ENCODE measurements at regions not wholly inside any gene's neighbourhood (a gene's known extent, or its start where the extent isn't known, plus 50 kb on each side); places are given as distances from the start of the nearest gene placed in this dataset.
A peak's percentile ranks its signal among the peaks of the same experiment; 100 is the strongest.

DNA sequence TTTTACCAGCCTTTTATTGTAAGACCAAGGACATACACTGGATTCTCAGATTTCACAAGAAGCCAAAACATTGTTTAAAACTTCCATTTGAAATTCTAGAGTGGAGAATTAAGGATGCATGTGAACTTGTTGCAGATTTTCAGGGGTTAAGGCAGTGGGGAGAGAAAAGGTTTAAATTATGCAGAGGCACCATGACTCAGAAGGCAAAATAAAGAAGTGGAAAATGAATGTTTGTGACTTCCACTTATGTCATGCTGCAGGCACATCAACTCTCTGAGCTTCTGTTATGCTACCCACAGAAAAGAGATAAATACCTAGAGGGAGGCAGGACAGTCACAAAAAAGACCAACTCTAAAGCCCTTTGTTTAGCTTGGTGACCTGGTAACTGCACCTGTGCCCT lies 84.4 kb upstream of the BET1 start:
- no peak overlapping the region for H2AFZ ChIP-seq (ENCODE audit: low read depth, low read length)
- Mint-ChIP-seq H3K27ac (ENCODE audit: unreplicated experiment) (no peak overlapping the region), H3K4me1 (ENCODE audit: low read depth, unreplicated experiment) (peaks cover 19% of the 10 kb centered on the region), H3K4me3 (ENCODE audit: unreplicated experiment) (no peak overlapping the region), H3K9me3 (ENCODE audit: unreplicated experiment) (no peaks in the 10 kb centered on the region), H3K36me3 (ENCODE audit: low read depth, unreplicated experiment) (no peaks in the 10 kb centered on the region), H3K27me3 (ENCODE audit: low read depth, unreplicated experiment) (no peaks in the 10 kb centered on the region)
- H3K27me3 ChIP-seq (ENCODE audit: insufficient read depth, low read length) = no peaks in the 10 kb centered on the region
- no peak overlapping the region for H3K9ac ChIP-seq (ENCODE audit: low read length)
- peaks cover 10% of the 10 kb centered on the region for H3K4me1 ChIP-seq (ENCODE audit: insufficient read depth, low read length)
- FAIRE-seq = peak; percentile 84
- H3K4me2 ChIP-seq (ENCODE audit: low read length) = peak overlapping the region; percentile 79
- H3K27ac ChIP-seq (ENCODE audit: low read depth, low read length) = no peak overlapping the region
- DNase-seq (ENCODE audit: low read depth) = peak; percentile 49
- H3K79me2 ChIP-seq (ENCODE audit: insufficient read depth, low read length) = no peaks in the 10 kb centered on the region
- TF ChIP-seq EZH2 (IDR thresholded peaks at IDR 0.05; ENCODE audit: insufficient read depth, low read length) = no peak
- TF ChIP-seq, protein P1, sequence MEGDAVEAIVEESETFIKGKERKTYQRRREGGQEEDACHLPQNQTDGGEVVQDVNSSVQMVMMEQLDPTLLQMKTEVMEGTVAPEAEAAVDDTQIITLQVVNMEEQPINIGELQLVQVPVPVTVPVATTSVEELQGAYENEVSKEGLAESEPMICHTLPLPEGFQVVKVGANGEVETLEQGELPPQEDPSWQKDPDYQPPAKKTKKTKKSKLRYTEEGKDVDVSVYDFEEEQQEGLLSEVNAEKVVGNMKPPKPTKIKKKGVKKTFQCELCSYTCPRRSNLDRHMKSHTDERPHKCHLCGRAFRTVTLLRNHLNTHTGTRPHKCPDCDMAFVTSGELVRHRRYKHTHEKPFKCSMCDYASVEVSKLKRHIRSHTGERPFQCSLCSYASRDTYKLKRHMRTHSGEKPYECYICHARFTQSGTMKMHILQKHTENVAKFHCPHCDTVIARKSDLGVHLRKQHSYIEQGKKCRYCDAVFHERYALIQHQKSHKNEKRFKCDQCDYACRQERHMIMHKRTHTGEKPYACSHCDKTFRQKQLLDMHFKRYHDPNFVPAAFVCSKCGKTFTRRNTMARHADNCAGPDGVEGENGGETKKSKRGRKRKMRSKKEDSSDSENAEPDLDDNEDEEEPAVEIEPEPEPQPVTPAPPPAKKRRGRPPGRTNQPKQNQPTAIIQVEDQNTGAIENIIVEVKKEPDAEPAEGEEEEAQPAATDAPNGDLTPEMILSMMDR (IDR thresholded peaks at IDR 0.05; ENCODE audit: insufficient read depth, low read depth, low read length) = no peak
- H4K20me1 ChIP-seq (ENCODE audit: insufficient read depth, low read length) = no peaks in the 10 kb centered on the region
- H3K4me3 ChIP-seq (ENCODE audit: insufficient read depth, low read depth, low read length) = no peak overlapping the region
- no peaks in the 10 kb centered on the region for H3K36me3 ChIP-seq (ENCODE audit: insufficient read depth, low read length)
- no peaks in the 10 kb centered on the region for H3K9me3 ChIP-seq (ENCODE audit: insufficient read depth, low read depth, low read length)

DNA sequence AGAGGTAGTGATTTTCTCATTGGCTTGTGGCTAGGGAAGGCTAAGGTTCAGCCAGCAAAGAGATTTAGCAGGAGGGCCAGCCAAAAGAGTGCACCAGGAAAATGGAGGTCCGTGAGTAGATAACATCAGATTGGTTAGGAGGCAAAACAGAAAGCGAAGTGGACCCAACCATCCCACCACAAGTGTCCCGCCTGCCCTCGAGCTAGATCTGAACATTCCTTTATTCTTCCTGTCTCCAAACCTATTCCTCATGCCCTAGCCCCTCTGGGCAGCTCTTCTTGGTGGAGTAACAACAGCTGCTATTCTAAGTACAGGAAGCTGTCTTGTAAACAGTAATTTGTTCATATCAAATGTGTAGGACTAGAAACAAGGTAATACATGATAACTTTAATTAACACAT lies 85.7 kb upstream of the BET1 start:
- peaks cover 10% of the 10 kb centered on the region for H3K4me1 ChIP-seq (ENCODE audit: insufficient read depth, low read length)
- H3K27ac ChIP-seq (ENCODE audit: low read depth, low read length) = no peak overlapping the region
- H3K9ac ChIP-seq (ENCODE audit: low read length) = no peak overlapping the region
- no peaks in the 10 kb centered on the region for H3K9me3 Mint-ChIP-seq (ENCODE audit: unreplicated experiment)
- no peak overlapping the region for H3K4me3 ChIP-seq (ENCODE audit: insufficient read depth, low read depth, low read length)
- no peak overlapping the region for H2AFZ ChIP-seq (ENCODE audit: low read depth, low read length)
- H3K4me3 Mint-ChIP-seq (ENCODE audit: unreplicated experiment) = no peak overlapping the region
- H3K27me3 Mint-ChIP-seq (ENCODE audit: low read depth, unreplicated experiment) = no peaks in the 10 kb centered on the region
- H3K79me2 ChIP-seq (ENCODE audit: insufficient read depth, low read length) = no peaks in the 10 kb centered on the region
- DNase-seq (ENCODE audit: low read depth) (no peak), FAIRE-seq (no peak)
- no peaks in the 10 kb centered on the region for H3K27me3 ChIP-seq (ENCODE audit: insufficient read depth, low read length)
- no peaks in the 10 kb centered on the region for H3K36me3 ChIP-seq (ENCODE audit: insufficient read depth, low read length)
- no peak for TF ChIP-seq EZH2 (IDR thresholded peaks at IDR 0.05; ENCODE audit: insufficient read depth, low read length)
- TF ChIP-seq, protein P1 (IDR thresholded peaks at IDR 0.05; ENCODE audit: insufficient read depth, low read depth, low read length) = no peak
- no peaks in the 10 kb centered on the region for H4K20me1 ChIP-seq (ENCODE audit: insufficient read depth, low read length)
- no peaks in the 10 kb centered on the region for H3K9me3 ChIP-seq (ENCODE audit: insufficient read depth, low read depth, low read length)
- H3K4me1 Mint-ChIP-seq (ENCODE audit: low read depth, unreplicated experiment) = peaks cover 19% of the 10 kb centered on the region
- H3K27ac Mint-ChIP-seq (ENCODE audit: unreplicated experiment) = no peak overlapping the region
- no peak overlapping the region for H3K4me2 ChIP-seq (ENCODE audit: low read length)
- no peaks in the 10 kb centered on the region for H3K36me3 Mint-ChIP-seq (ENCODE audit: low read depth, unreplicated experiment)

DNA sequence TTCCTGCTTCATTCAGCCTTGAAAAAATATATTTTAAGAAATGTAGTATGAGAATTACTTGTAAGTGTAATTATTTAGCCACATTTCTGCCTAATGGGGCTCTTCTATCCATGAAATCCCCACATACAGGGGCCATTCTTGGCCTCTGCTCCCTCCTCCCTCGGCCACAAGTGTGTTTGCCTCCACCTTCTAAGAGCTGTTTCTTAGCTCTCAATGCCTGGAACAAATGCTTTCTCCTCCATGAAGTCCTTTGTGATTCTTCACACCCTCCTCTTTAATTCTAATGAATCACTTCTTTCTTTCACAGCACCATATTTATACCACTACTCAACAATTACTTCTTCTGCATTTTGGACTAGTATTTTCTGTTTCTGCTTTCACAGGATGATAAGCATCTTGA lies 88.8 kb upstream of the BET1 start:
- no peak overlapping the region for H2AFZ ChIP-seq (ENCODE audit: low read depth, low read length)
- no peak overlapping the region for H3K4me3 ChIP-seq (ENCODE audit: insufficient read depth, low read depth, low read length)
- Mint-ChIP-seq H3K4me1 (ENCODE audit: low read depth, unreplicated experiment) (peaks cover 14% of the 10 kb centered on the region), H3K27me3 (ENCODE audit: low read depth, unreplicated experiment) (no peaks in the 10 kb centered on the region), H3K27ac (ENCODE audit: unreplicated experiment) (no peak overlapping the region), H3K36me3 (ENCODE audit: low read depth, unreplicated experiment) (no peaks in the 10 kb centered on the region), H3K4me3 (ENCODE audit: unreplicated experiment) (no peak overlapping the region), H3K9me3 (ENCODE audit: unreplicated experiment) (no peaks in the 10 kb centered on the region)
- H3K79me2 ChIP-seq (ENCODE audit: insufficient read depth, low read length) = no peaks in the 10 kb centered on the region
- H3K27ac ChIP-seq (ENCODE audit: low read depth, low read length) = no peak overlapping the region
- no peak overlapping the region for H3K9ac ChIP-seq (ENCODE audit: low read length)
- H3K36me3 ChIP-seq (ENCODE audit: insufficient read depth, low read length) = no peaks in the 10 kb centered on the region
- DNase-seq (ENCODE audit: low read depth) (no peak), FAIRE-seq (no peak)
- H3K4me1 ChIP-seq (ENCODE audit: insufficient read depth, low read length) = peaks cover 9% of the 10 kb centered on the region
- H3K27me3 ChIP-seq (ENCODE audit: insufficient read depth, low read length) = no peaks in the 10 kb centered on the region
- TF ChIP-seq EZH2 (IDR thresholded peaks at IDR 0.05; ENCODE audit: insufficient read depth, low read length) = no peak
- TF ChIP-seq, protein P1 (IDR thresholded peaks at IDR 0.05; ENCODE audit: insufficient read depth, low read depth, low read length) = no peak
- no peaks in the 10 kb centered on the region for H3K9me3 ChIP-seq (ENCODE audit: insufficient read depth, low read depth, low read length)
- no peaks in the 10 kb centered on the region for H4K20me1 ChIP-seq (ENCODE audit: insufficient read depth, low read length)
- H3K4me2 ChIP-seq (ENCODE audit: low read length) = no peak overlapping the region

Measured in astrocyte (in vitro differentiated cells and primary cell).